HepG2 (cell line): ENCODE measurements at regions not wholly inside any gene's neighbourhood (a gene's known extent, or its start where the extent isn't known, plus 50 kb on each side); places are given as distances from the start of the nearest gene placed in this dataset.
"Not testable (repeated sequence)": the region's sequence is repeated elsewhere in the genome, so short reads cannot be mapped to it uniquely, and the experiment has no call there.

Experiments
- TBP ChIP-seq: sonication (generic); formaldehyde crosslinking; IDR thresholded peaks from 2 replicates; pipeline ENCODE4 v1.5.0; 2020; ENCODE audit warnings: missing genetic modification reagents
- ZKSCAN1 ChIP-seq: fragments of 150-350 bp; IDR thresholded peaks from 2 replicates; pipeline ENCODE4 v1.6.1; 2014; ENCODE audit warnings: low read length

GRCh38 chr2:89244407-89244806, 552.9 kb downstream of the RPIA start:
- TF ChIP-seq TBP (CRISPR knock-in tag); ZKSCAN1: not testable (repeated sequence)
